ENCODE measurements at regions not wholly inside any gene's neighbourhood (a gene's known extent, or its start where the extent isn't known, plus 50 kb on each side); places are given as distances from the start of the nearest gene placed in this dataset.
"Not testable (repeated sequence)": the region's sequence is repeated elsewhere in the genome, so short reads cannot be mapped to it uniquely, and the experiment has no call there.

DNA sequence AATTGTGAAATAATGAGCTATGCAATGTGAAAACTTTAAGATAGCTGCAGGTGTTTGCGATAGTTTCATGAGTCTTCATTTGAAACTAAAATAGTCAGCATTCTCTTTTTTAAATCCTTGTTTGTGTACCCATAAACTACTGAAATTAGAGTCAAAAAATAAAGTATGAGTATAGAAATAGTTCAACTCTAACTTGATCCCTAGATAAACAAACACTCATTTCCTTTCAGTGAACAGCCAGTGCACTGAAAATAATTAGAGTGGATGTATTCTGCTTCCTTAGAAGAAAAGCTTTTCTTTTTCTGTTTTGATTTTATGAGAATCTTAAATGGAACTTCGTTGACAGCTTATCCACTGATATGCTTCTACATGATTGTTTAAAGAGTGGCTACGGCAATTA, 1033.4 kb downstream of the SOCS6 start:
- TF ChIP-seq, protein P1, sequence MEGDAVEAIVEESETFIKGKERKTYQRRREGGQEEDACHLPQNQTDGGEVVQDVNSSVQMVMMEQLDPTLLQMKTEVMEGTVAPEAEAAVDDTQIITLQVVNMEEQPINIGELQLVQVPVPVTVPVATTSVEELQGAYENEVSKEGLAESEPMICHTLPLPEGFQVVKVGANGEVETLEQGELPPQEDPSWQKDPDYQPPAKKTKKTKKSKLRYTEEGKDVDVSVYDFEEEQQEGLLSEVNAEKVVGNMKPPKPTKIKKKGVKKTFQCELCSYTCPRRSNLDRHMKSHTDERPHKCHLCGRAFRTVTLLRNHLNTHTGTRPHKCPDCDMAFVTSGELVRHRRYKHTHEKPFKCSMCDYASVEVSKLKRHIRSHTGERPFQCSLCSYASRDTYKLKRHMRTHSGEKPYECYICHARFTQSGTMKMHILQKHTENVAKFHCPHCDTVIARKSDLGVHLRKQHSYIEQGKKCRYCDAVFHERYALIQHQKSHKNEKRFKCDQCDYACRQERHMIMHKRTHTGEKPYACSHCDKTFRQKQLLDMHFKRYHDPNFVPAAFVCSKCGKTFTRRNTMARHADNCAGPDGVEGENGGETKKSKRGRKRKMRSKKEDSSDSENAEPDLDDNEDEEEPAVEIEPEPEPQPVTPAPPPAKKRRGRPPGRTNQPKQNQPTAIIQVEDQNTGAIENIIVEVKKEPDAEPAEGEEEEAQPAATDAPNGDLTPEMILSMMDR (IDR thresholded peaks at IDR 0.05; ENCODE audit: insufficient read depth, low read depth, low read length): no peak
- H3K4me3 ChIP-seq (ENCODE audit: low read depth, low read length): no peak overlapping the region
- DNase-seq (ENCODE audit: low read depth): no peak

DNA sequence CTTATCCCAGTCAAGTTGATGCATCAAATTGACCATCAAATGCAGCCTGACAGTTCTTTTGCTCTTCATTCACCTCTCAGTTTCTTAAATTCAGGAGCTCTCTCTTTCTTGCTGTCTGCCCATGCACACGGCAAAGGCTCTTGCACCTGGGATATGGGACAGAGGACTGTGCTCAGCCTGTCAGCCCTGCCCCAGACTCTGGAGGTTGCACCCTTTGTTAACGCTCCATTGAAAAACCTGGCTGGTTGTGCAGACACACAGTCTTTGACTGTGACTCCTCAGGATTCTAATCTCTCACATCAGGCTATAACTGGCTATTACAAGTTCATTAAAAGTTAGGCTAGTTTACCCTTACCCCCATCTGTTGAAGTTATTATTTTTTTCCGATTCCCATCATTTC, 1032.5 kb downstream of the SOCS6 start:
- no peak for DNase-seq (ENCODE audit: low read depth)
- no peak overlapping the region for H3K4me3 ChIP-seq (ENCODE audit: low read depth, low read length)
- TF ChIP-seq, protein P1 (IDR thresholded peaks at IDR 0.05; ENCODE audit: insufficient read depth, low read depth, low read length): no peak

DNA sequence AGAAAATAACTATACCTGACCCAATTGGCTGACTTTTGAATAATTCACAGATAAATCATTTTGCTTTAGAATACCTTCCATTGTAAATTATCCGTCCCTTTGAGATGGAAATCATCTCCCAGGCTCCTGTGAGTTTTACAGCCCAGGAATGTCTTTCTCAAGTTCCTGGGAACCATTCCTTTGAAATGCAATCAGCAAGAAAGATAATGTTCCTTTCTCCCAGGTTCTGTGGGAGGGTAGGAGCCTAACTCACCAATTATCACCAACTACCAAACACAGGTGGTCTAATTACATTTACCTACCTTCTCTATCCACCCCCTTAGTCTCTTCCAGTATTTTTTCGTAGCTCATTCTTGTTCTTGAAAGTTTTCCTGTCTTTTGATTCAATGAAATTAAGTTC, 1016.0 kb downstream of the SOCS6 start:
- TF ChIP-seq, protein P1 (IDR thresholded peaks at IDR 0.05; ENCODE audit: insufficient read depth, low read depth, low read length): no peak
- no peak overlapping the region for H3K4me3 ChIP-seq (ENCODE audit: low read depth, low read length)
- DNase-seq (ENCODE audit: low read depth): no peak

DNA sequence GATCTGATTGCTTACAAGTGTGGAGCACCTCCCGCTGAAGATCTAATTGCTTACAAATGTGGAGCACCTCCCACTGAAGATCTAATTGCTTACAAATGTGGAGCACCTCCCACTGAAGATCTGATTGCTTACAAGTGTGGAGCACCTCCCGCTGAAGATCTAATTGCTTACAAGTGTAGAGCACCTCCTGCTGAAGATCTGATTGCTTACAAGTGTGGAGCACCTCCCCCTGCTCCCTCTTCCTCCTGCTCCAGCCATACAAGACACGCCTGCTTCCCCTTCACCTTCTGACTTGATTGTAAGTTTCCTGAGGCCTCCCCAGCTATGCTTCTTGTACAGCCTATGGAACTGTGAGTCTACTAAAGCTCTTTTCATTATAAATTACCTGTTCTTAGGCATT, 1014.9 kb downstream of the SOCS6 start:
- DNase-seq (ENCODE audit: low read depth); H3K4me3 ChIP-seq (ENCODE audit: low read depth, low read length): not testable (repeated sequence)

DNA sequence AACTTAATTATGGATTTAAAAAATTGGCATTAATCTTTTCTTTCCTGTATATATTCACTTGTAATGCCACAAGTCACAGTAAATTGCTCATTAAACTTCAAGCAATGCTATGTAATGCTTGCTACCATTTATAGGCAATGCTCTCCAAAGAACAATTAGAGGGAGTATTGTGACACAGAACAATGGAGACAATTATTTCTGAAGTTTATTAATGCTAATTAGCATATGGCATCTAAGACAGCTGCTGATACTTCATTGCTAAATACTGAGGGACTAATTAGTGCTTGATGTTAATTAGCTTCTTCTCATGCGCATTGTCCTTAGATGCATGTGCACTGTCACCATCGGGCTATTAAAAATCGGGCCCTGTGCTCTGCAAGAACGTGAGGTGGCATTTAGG, 1012.8 kb downstream of the SOCS6 start:
- no peak for DNase-seq (ENCODE audit: low read depth)

DNA sequence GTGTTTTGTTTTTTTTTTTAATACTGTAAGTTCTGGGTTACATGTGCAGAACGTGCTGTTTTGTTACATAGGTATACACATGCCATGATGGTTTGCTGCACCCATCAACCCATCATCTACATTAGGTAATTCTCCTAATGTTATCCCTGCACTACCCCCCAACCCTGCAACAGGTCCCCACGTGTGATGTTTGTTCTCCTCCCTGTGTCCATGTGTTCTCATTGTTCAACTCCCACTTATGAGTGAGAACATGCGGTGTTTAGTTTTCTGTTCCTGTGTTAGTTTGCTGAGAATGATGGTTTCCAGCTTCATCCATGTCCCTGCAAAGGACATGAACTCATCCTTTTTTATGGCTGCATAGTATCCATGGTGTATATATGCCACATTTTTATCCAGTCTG, 1005.4 kb downstream of the SOCS6 start:
- DNase-seq (ENCODE audit: low read depth): not testable (repeated sequence)

More for the DNA sequence above, 1012.8 kb downstream of the SOCS6 start:
- H3K4me3 ChIP-seq (ENCODE audit: low read depth, low read length): no peak overlapping the region
- TF ChIP-seq, protein P1 (IDR thresholded peaks at IDR 0.05; ENCODE audit: insufficient read depth, low read depth, low read length): no peak

DNA sequence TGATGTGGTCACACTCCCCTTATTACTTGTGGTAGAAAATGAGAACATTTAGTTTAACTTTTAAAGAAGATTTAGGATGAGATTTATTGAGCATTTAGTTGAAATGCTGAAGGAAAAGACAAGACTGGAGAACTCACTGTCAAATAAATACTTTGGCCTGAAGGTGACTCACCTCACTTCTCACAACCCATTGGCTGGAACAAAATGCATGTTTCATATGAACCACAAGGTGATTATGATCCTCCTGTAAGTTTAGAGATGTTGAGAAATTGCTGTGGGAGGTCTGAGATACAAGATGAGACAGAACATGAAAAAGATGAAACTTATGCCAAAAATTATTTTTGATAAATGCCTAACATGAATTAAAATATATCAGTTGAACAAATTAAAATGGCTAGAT, 1004.5 kb downstream of the SOCS6 start:
- no peak overlapping the region for H3K4me3 ChIP-seq (ENCODE audit: low read depth, low read length)
- TF ChIP-seq, protein P1 (IDR thresholded peaks at IDR 0.05; ENCODE audit: insufficient read depth, low read depth, low read length): no peak
- DNase-seq (ENCODE audit: low read depth): no peak

More for the DNA sequence above, 1005.4 kb downstream of the SOCS6 start:
- not testable (repeated sequence) for H3K4me3 ChIP-seq (ENCODE audit: low read depth, low read length)

DNA sequence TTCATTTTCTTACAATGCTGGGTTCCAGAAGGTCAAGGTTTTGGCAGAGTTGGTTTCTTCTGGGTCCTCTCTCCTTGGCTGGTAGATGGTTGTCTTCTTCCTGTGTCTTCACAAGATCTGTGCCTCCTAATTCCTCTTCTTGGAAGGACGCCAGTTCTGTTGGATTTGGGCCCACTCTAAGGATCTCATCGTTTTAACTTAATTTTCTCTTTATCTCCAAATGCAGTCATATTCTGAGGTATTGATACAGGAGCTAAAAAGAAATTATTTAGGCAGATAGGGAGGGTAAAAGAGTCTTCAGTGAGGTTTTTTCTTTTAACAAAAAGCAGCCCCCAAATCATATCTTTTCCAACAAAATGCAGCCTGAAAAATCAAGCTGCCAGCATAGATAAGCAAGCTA, 998.4 kb downstream of the SOCS6 start:
- TF ChIP-seq, protein P1 (IDR thresholded peaks at IDR 0.05; ENCODE audit: insufficient read depth, low read depth, low read length): no peak
- DNase-seq (ENCODE audit: low read depth): no peak
- H3K4me3 ChIP-seq (ENCODE audit: low read depth, low read length): no peak overlapping the region

Measured in fibroblast of villous mesenchyme (primary cell).